Spleen (tissue), 7 donors: ENCODE measurements at regions not wholly inside any gene's neighbourhood (a gene's known extent, or its start where the extent isn't known, plus 50 kb on each side); places are given as distances from the start of the nearest gene placed in this dataset.

ENCODE experiments used
- POLR2A ChIP-seq, 3 donors: fragments of 450-650 bp; IDR thresholded peaks; one replicate each; pipeline ENCODE4 v1.5.1; 2017; ENCODE audit warnings: antibody characterized with exemption in 3 of 3, mild to moderate bottlenecking in 1 of 3
- POLR2AphosphoS5 ChIP-seq, 3 donors: sonication (generic); formaldehyde crosslinking; IDR thresholded peaks; one replicate each; pipeline ENCODE4 v1.5.1; 2017; ENCODE audit warnings: antibody characterized with exemption in 3 of 3
- TF ChIP-seq, protein P1 (sequence below), 11 experiments: fragments of 200-600 bp in 7 of 11; fragments of 450-650 bp in 4 of 11; sonication (generic) in 4 of 11; IDR thresholded peaks in 8 of 11; conservative IDR thresholded peaks in 3 of 11; 1 replicate in 7 of 11; 2 replicates in 4 of 11; pipeline versions ENCODE4 v1.4.0 to v1.8.0; 2016 to 2021; ENCODE audit warnings: antibody characterized with exemption in 11 of 11, inconsistent platforms in 4 of 11, mild to moderate bottlenecking in 1 of 11
- donor health status: DM: no; HTN: no; CAD: no; lungs with moderate emphysema.
- donor health status: DM: no; HTN: no; CAD: no.
- donor health status: DM: no; HTN: no; CAD: no.

GRCh38 chr11:42620796-42621195 lies 691.0 kb upstream of the API5 start:
- TF ChIP-seq, protein P1, sequence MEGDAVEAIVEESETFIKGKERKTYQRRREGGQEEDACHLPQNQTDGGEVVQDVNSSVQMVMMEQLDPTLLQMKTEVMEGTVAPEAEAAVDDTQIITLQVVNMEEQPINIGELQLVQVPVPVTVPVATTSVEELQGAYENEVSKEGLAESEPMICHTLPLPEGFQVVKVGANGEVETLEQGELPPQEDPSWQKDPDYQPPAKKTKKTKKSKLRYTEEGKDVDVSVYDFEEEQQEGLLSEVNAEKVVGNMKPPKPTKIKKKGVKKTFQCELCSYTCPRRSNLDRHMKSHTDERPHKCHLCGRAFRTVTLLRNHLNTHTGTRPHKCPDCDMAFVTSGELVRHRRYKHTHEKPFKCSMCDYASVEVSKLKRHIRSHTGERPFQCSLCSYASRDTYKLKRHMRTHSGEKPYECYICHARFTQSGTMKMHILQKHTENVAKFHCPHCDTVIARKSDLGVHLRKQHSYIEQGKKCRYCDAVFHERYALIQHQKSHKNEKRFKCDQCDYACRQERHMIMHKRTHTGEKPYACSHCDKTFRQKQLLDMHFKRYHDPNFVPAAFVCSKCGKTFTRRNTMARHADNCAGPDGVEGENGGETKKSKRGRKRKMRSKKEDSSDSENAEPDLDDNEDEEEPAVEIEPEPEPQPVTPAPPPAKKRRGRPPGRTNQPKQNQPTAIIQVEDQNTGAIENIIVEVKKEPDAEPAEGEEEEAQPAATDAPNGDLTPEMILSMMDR (IDR thresholded peaks at IDR 0.05 in 8 of 11, conservative IDR thresholded peaks at IDR 0.05 in 3 of 11) = no peak
- TF ChIP-seq POLR2AphosphoS5 (IDR thresholded peaks at IDR 0.05) (no peak), POLR2A (IDR thresholded peaks at IDR 0.05) (no peak)
